HUDEP-2 (cell line): ENCODE measurements at regions not wholly inside any gene's neighbourhood (a gene's known extent, or its start where the extent isn't known, plus 50 kb on each side); places are given as distances from the start of the nearest gene placed in this dataset.
A peak's percentile ranks its signal among the peaks of the same experiment; 100 is the strongest.
"Not testable (repeated sequence)": the region's sequence is repeated elsewhere in the genome, so short reads cannot be mapped to it uniquely, and the experiment has no call there.

Experiments
- DNase-seq, 76 experiments: peaks; one replicate each; lab custom pipeline; 2025; ENCODE audit not compliant: unreplicated experiment in 76 of 76; lab: John Stamatoyannopoulos, UW

DNA sequence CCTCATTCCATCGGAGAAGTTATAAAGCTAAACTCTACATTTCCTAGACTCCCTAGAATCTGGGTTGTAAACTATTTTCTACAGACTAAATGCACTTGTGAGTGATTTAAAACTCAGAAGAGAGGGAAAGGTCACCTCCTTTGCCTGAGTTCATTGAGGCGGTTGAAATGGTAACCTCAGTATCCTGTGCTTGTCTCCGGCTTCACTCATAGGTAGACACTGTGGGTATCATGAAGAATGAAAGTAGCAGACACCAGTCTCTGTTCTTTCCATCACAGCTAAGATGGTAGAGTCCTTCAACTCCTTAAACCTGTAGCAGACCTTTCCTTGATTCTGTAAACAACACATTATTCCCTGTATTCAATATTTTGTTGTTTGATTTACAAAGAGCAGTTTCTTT lies 291.3 kb upstream of the ANKRD50 start:
- no peak for DNase-seq

DNA sequence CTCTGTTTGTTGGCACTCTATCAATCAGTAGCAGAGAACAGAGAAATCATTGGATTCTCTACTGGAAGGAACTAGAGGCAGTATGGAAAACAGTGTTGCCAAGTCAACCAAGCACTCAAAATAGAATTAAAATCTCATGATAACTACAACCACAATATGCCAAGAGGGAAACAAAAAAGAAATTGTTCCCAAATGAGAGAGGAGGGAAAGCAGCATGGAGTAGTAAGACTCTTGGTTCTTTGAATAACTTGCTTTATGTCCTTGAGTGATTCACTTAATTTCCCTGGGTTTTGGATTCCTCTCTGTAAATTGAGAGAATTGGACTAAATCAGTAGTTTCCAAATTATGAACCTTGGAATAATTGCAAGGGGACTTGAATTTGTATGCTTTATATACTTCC lies 285.5 kb upstream of the ANKRD50 start:
- no peak for DNase-seq

DNA sequence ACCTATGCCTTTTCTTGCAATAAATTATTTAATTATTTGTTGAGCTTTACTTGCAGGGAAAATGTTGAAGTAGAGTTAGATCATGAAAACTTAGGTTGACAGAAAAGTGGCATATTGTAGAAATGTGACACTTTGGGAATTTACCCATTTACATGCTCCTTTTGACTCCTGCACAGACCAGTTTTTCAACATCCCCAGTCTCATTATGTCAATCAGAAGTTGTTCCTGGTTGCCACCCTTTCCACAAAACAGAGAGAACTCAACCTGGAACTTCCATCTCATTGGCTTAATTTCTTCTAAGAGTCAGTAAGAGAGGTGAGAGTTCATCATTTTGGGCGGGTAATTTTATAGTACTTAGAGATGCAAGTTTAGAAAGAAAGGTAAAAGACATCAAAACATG lies 284.6 kb upstream of the ANKRD50 start:
- DNase-seq, result no peak

DNA sequence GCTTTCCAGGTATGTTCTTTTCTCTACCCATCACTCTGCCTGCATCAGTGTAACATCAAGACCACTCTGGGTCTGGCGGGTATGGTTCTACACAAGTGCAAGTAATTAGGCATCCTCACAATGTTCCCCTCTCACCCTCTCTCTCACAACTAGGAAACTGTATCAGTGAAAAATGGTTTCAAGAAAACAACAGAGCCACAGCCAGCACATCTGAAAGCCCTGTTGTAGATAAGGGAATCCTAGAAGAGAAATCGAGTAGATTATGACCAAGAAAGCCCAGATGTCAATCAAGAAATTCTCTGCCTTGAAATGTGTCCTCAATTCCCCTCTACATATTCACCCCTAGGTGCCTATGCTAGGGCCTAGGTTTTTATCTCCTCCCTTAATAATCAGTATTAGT lies 281.3 kb upstream of the ANKRD50 start:
- DNase-seq, result no peak

DNA sequence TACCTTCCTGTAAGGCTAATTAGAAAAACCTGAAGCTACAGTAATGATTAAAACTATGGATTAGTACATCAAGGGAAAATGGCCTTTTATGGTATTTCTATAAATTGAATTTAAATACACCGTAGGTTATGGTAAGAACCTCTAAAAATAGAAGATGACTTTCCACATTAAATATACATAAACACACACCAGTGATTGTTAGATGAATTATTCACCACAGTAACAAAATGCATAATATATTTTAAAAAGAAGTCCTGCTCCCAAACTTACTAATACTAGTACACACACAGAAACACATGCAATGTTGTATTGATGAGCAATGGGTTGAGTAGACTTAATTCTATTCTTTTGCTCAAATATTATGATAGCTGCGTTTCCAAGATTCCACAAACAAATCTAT lies 277.9 kb upstream of the ANKRD50 start:
- no peak for DNase-seq

DNA sequence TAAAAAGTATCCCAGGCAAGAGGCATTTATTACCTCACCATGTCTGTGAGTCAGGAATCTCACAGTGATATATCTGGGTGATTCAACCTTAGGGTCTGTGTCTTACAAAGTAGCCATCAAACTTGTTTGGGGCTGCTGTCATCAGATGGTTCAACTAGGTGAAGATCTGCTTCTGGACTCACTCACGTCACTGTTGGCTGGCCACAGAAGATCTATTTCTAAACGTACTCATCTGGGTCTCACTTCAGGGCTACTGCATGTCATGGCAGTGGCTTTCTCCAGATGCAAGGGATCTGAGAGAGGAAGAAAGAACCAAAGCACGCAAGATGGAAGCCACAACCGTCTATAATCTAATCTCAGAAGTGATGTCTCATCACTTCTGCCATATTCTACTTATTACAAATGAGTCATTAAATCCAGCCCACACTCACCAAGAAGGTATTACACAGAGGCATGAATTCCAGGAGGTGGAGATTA lies 267.8 kb upstream of the ANKRD50 start:
- peak in 1 of 76 experiments; percentile 1 for DNase-seq

DNA sequence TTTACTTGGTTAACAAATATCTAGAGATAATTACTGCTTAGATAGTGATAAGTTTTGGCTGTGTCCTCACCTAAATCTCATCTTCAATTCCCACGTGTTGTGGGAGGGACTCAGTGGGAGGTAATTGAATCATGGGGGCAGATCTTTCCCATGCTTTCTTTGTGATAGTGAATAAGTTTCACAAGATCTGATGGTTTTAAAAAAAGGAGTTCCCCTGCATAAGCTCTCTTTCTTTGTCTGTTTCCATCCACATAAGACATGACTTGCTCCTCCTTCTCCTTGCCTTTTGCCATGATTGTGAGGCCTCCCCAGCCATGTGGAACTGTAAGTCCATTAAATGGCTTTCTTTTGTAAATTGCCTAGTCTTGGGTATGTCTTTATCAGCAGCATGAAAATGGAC lies 266.0 kb upstream of the ANKRD50 start:
- not testable (repeated sequence) for DNase-seq

DNA sequence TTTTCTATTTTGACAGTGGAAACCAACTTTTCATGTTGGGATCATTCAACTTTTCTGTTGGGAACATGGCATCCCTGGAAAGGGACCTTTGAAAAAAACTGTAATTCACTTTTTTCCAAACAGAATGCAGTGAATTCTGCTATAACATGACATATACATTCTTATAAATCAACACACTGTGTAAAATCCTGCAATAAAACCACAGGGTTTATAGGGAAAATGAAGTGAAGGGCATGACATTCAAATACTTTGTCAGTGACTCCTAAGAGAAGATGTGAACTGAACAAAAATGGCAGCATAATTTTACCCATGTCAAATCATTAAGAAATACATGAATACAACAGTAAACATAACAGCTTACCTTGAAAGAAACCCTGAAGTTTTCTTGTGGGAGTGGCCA lies 264.5 kb upstream of the ANKRD50 start:
- no peak for DNase-seq

DNA sequence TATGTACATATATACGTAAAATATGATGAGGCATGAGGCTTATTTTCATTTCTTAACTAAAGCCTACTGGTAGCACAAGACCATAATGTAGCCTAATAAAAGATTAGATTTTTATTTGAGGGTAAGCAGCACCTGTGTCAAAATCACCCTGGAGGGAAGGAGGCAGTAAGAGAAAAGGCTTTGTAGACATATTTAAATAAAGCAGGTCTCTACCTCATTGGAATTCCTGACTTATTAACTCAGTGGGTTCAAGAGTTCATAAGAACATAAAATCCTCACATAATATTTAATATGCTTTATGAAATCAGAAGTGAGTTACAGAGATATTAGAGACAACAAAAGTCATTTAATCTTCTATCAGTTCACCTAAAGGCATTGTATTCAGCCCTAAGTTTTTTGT lies 261.6 kb upstream of the ANKRD50 start:
- DNase-seq, result no peak

DNA sequence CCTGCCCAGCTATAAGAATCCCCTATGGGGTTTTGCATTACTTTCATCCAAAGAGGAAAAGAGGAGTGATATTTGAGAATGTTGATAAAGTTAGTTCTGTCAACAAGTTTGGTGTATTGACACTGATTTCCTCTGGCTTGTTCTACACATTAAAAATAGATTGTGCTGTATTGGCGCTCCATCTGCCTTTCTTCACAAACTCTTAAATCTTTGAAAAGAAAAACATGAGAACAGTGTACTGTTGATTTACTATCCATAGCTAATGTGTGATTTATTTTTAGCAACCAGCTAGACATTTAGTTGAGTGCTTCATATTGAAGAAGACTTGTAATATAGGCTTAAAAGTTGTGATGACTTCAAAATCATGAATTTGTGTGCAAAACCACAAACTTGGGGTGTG lies 261.2 kb upstream of the ANKRD50 start:
- DNase-seq, result no peak

DNA sequence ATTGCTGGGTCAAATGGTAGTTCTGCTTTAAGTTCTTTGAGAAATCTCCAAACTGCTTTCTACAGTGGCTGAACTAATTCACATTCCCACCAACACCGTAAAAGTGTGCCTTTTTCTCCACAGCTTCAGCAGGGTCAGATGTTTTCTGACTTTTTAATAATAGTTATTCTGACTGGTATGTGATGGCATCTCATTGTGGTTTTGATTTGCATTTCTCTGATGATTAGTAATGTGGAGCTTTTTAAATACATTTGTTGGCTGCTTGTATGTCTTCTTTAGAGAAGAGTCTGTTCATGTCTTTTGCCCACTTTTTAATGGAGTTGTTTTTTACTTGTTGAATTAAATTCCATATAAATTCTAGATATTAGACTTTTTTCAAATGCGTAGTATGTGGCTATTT lies 257.5 kb upstream of the ANKRD50 start:
- DNase-seq, result no peak

DNA sequence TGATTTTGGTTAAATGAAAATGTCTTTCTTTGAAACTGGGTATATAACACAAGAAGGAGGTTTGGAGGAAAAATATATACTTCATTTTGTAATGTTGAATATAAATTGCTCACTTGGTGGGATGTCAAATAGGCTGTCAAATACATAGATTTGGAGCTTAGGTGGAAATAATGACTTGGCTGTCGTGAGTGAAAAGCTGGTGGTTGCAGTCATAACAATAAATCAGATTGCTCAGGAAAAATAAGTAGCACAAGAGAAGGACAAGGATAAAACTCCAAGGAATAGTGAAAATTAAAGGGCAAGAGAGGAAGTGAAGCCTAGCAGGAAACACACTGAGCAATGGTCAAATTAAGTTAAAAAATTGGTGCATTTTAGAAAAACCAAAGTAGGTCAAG lies 253.0 kb upstream of the ANKRD50 start:
- no peak for DNase-seq

DNA sequence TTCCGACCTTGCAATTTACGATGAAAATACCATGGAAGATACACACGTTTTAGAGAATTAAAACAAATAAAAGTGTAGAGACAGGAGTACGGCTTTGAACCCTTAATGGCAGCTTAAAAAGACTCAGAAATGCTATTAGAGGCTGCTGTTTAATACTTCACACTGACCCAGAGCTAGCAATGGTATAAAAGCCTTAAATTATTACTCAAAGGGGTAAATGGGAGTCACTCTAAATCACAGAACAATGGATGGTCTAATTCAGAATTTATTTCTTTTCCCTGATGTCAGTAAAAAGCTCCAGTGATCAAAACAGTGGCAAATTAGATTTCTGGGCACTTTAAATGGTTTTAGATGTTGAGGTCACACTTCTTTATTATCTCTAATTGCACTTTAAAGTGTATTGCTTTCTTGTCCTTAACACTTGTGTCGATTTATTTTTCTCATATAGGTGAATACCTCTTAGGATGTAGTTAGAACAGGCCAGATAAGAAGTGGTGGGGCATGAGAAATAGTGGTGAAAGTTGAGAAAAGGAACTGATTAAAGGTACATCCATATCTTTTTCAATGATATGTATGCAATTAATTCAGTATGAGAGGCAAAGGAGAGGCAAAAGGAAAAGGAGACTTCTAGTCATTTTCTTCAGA lies 252.4 kb upstream of the ANKRD50 start:
- DNase-seq, result no peak

DNA sequence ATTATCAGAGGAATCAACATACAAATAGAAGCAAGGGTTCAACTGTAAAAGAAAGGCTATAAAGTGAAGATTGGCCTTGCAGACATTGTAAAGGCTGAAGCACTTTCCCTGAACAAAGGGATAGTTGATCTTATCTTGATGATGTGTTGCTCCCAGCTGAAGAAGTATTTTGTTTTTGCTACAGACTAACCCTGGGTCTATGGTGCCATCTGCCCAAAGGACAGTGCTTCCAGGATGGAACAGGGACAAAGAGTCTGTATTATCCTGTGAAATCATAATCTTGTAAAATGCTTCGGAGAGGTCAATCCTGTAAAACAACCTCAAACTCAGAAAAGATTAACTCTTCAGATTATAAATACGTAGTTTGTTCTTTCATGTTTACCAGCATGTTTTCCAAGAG lies 251.7 kb upstream of the ANKRD50 start:
- no peak for DNase-seq

DNA sequence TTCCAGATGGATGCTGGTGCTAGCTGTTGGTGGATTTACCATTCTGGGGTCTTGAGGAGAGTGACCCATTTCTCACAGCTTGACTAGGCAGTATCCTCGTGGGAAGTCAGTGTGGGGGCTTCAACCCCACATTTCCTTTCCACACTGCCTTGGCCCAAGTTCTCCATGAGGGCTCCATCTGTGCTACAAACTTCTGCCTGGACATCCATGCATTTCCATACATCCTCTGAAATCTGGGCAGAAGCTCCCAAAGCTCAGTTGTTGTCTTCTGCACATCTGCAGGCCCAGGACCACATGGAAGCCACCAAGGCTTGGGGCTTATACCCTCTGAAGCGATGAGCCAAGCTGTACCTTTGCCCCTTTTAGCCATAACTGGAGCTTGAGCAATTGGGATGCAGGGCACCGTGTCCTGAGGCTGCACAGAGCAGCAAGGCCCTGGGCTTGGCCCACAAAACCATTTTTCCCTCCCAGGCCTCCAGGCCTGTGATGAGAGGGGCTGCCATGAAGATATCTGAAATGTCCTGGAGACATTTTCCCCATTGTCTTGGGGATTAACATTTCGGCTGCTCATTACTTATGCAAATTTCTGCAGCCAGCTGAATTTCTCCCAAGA lies 248.7 kb upstream of the ANKRD50 start:
- DNase-seq, result no peak

DNA sequence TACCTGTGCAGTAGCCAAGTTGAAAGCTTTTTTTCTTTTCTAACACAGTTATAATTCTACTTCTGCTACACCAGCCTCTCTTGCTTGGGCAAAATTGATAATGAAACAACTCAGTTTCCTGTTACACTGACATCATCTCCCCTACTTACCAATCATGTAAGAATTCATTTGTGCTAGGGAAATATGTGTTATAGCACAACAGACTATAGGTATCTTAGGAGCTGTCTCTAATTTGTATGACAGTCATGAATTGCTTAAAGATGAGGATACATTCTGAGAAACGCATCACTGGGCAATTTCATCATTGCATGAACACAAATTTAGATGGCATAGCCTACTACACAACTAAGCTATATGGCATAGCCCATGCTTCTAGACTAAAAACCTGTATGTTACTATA lies 246.3 kb upstream of the ANKRD50 start:
- no peak for DNase-seq

DNA sequence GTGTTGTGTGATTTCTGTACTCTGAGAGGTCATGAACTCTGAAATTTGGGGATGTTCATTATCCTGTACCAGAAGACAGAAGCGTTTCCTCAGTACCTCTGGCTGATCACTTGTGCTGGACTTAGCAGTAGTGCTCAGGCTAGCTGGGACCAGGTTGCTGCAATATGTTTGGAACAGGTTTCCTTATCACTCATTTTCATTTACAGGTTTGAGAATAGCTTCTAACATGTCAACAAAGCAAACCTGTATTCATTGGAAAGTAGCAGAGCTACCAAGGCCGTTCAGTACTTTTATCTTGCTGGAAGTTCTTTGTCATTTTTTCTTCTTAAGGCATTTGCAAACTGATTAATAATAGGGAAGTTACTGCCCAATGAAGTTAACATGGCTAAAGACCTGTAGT lies 242.9 kb upstream of the ANKRD50 start:
- DNase-seq, result no peak

DNA sequence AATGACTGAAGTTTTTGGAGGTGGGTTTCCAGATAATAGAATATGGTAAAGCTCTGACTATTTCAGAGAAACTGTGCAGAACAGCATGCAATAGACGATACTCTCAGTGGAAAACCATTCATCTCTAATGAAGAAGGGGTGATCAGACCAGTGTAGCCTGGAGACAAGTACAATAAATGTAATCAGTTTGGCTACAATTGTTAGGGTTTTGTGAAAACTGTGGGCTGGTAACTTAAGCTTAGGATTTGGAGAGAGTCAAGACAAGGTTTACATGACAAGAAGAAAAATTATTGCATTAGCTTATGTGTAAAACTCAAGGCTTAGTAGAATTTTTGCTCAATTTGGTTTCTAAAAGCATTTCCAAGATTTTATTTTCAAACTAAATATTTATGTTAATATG lies 241.5 kb upstream of the ANKRD50 start:
- DNase-seq, result no peak

DNA sequence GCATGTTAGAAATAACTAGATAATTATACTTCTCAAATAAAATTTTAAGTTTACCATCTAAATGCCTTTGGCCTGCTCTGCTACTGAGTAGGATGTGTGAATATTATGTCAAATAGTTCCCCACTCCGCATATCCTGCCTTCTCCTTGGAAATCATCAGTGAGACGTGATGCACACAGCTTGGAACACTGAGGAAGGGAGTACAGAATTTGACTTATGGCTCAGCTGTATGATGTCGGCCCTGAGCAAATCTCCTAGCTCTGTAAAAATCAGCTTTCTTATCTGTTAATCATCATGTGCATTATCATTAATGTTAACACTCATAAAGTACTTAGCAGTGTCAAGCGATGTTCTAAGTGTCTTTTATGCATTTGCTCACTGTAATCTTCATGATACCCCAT lies 241.0 kb upstream of the ANKRD50 start:
- no peak for DNase-seq

DNA sequence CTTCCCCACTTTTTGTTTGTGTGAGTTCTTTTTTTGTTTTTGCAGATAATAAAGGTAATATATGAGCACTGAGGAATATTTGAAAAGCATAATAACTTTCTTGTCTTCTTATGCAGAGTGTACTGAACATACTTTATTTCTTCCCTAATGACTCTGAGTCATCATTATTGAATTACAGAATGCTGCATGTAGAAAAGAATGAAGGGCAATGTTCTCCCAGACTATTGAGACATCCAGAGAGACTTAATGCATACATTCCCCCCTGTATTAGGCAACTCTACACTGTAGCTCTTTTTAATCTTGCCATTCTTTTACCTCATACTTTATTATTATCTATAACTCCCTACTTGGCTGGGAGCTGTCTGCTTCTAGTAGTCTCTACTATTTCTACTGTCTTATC lies 240.5 kb upstream of the ANKRD50 start:
- DNase-seq, result no peak

DNA sequence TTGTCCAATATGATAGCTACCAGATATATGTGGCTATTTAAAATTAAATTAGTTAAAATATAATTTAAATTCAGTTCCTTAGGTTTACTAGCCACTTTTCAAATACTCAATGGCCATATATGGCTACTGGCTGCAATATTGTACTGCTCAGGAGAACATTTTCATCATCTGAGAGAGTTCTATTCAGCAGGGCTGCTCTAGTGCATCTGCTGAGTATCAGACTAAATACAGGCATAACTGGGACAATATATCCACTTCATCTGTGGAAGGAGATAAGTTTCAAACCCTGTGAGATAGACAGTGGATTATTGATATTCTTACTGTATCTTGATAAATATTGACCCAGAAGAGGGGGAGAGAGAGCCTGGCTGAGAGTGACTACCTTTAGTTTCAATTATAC lies 240.1 kb upstream of the ANKRD50 start:
- no peak for DNase-seq

DNA sequence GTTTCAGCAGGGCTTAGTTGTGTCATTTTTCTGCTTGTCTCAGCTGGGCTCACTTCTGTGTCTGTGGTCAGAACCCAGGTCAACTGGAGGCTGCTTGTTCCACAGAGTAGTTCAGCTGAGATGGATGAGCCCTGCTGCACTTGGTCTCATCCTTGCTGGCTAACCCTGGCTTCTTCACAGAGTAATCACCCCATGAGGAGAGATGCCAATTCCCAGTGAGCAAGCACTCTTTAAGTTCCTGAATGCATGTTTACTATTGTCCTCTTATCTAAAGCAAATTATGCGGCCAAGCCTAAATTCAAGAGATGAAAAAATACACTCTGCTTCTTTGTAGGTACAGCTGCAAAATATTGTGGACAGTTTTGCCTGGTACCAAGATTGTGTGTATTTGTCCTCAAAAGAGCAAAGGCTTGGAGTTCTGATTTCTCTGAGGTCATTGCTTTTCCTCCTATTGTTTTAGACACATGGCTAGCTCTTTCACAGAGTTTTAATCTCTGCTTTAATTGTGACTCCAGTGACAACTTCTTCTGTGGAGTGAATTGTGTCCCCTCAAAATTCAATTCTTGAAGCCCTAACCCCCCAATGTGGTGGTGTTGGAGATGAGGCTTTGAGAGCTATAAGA lies 236.6 kb upstream of the ANKRD50 start:
- no peak for DNase-seq
